ENCODE measurements at regions not wholly inside any gene's neighbourhood (a gene's known extent, or its start where the extent isn't known, plus 50 kb on each side); places are given as distances from the start of the nearest gene placed in this dataset.

- TF ChIP-seq EZH2 (IDR thresholded peaks at IDR 0.05; ENCODE audit: low read length), result no peak
- no peak for TF ChIP-seq CTCF (optimal IDR thresholded peaks at IDR 0.05 in 1 of 3, IDR thresholded peaks at IDR 0.05 in 1 of 3, conservative IDR thresholded peaks at IDR 0.05 in 1 of 3; ENCODE audit: extremely low read depth in 1 of 3, insufficient read depth in 2 of 3, low read length in 3 of 3)
Measured at GRCh38 chr12:60539592-60539991, 943.8 kb downstream of the SLC16A7 start.
